H9 (cell line): ENCODE measurements at regions not wholly inside any gene's neighbourhood (a gene's known extent, or its start where the extent isn't known, plus 50 kb on each side); places are given as distances from the start of the nearest gene placed in this dataset.

Source experiments
- DNase-seq: peaks from one replicate; pipeline ENCODE4 v3.0.0-alpha.2; 2017
- H2AFZ ChIP-seq: one replicate; pipeline ENCODE4 v1.6.1; 2013; ENCODE audit warnings: mild to moderate bottlenecking, low read length, control low read depth, moderate library complexity
- H2AK5ac ChIP-seq: 2 replicates; pipeline ENCODE4 v1.6.1; 2013; ENCODE audit warnings: low read length, control low read depth, mixed read lengths; ENCODE audit not compliant: insufficient read length
- H2BK120ac ChIP-seq: one replicate; pipeline ENCODE4 v1.6.1; 2013; ENCODE audit warnings: low read depth, mild to moderate bottlenecking, low read length, control low read depth, inconsistent platforms; ENCODE audit not compliant: poor library complexity, severe bottlenecking
- H2BK12ac ChIP-seq: 2 replicates; pipeline ENCODE4 v1.6.1; 2013; ENCODE audit warnings: low read length, control low read depth, mixed read lengths, low read depth; ENCODE audit not compliant: insufficient read length
- H2BK15ac ChIP-seq: 2 replicates; pipeline ENCODE4 v1.6.1; 2013; ENCODE audit warnings: low read depth, low read length, control low read depth
- H2BK20ac ChIP-seq: one replicate; pipeline ENCODE4 v1.6.1; 2013; ENCODE audit warnings: low read depth, mild to moderate bottlenecking, low read length, control low read depth, inconsistent platforms; ENCODE audit not compliant: poor library complexity, severe bottlenecking
- H2BK5ac ChIP-seq: 2 replicates; pipeline ENCODE4 v1.6.1; 2013; ENCODE audit warnings: low read length, control low read depth, mixed read lengths; ENCODE audit not compliant: insufficient read length
- H3K14ac ChIP-seq: 2 replicates; pipeline ENCODE4 v1.6.1; 2013; ENCODE audit warnings: low read length, control low read depth; ENCODE audit not compliant: insufficient read depth
- H3K18ac ChIP-seq: 2 replicates; pipeline ENCODE4 v1.6.1; 2013; ENCODE audit warnings: low read depth, mild to moderate bottlenecking, mixed read lengths, low read length, control low read depth; ENCODE audit not compliant: insufficient read length
- H3K23ac ChIP-seq: 2 replicates; pipeline ENCODE4 v1.6.1; 2013; ENCODE audit warnings: low read length, control low read depth, mixed read lengths, low read depth; ENCODE audit not compliant: insufficient read length
- H3K23me2 ChIP-seq: 2 replicates; pipeline ENCODE4 v1.6.1; 2013; ENCODE audit warnings: low read depth, mild to moderate bottlenecking, mixed read lengths, low read length, control low read depth; ENCODE audit not compliant: insufficient read length, poor library complexity, severe bottlenecking
- H3K27ac ChIP-seq: 2 replicates; pipeline ENCODE4 v1.5.1; 2013; ENCODE audit warnings: low read length, control low read depth, mixed read lengths, low read depth; ENCODE audit not compliant: insufficient read length
- H3K27me3 ChIP-seq: 2 replicates; pipeline ENCODE4 v1.6.1; 2013; ENCODE audit warnings: low read length, control low read depth, inconsistent platforms; ENCODE audit not compliant: insufficient read depth
- H3K4ac ChIP-seq: 2 replicates; pipeline ENCODE4 v1.6.1; 2013; ENCODE audit warnings: low read depth, mild to moderate bottlenecking, control low read depth, inconsistent platforms, low read length, moderate library complexity
- H3K4me1 ChIP-seq: 2 replicates; pipeline ENCODE4 v1.6.1; 2013; ENCODE audit warnings: low read length, control low read depth, inconsistent platforms; ENCODE audit not compliant: insufficient read depth
- H3K4me2 ChIP-seq: 2 replicates; pipeline ENCODE4 v1.6.1; 2013; ENCODE audit warnings: low read length, control low read depth, mixed read lengths; ENCODE audit not compliant: insufficient read length, insufficient read depth
- H3K56ac ChIP-seq: 2 replicates; pipeline ENCODE4 v1.6.1; 2013; ENCODE audit warnings: low read depth, mild to moderate bottlenecking, mixed read lengths, low read length, control low read depth; ENCODE audit not compliant: insufficient read length
- H3K79me1 ChIP-seq: 2 replicates; pipeline ENCODE4 v1.6.1; 2013; ENCODE audit warnings: low read depth, mild to moderate bottlenecking, moderate library complexity, low read length, control low read depth, inconsistent platforms; ENCODE audit not compliant: insufficient read depth, poor library complexity, severe bottlenecking
- H3K79me2 ChIP-seq: 2 replicates; pipeline ENCODE4 v1.6.1; 2013; ENCODE audit warnings: low read length, control low read depth, inconsistent platforms; ENCODE audit not compliant: insufficient read depth
- H3K9ac ChIP-seq: 2 replicates; pipeline ENCODE4 v1.6.1; 2013; ENCODE audit warnings: low read length, control low read depth, mixed read lengths; ENCODE audit not compliant: insufficient read length; ENCODE audit errors: extremely low read depth
- H3K9me3 ChIP-seq: one replicate; pipeline ENCODE4 v1.6.1; 2013; ENCODE audit warnings: low read depth, low read length, inconsistent platforms; ENCODE audit not compliant: control insufficient read depth
- H3T11ph ChIP-seq: one replicate; pipeline ENCODE4 v1.6.1; 2013; ENCODE audit warnings: mild to moderate bottlenecking, low read length, control low read depth, inconsistent platforms
- H4K20me1 ChIP-seq: one replicate; pipeline ENCODE4 v1.6.1; 2013; ENCODE audit not compliant: control insufficient read depth, insufficient read length, insufficient read depth
- H4K5ac ChIP-seq: 2 replicates; pipeline ENCODE4 v1.6.1; 2013; ENCODE audit warnings: low read depth, mild to moderate bottlenecking, mixed read lengths, low read length, control low read depth; ENCODE audit not compliant: insufficient read length
- H4K8ac ChIP-seq: replicated peaks from 2 replicates; pipeline ENCODE4 v1.6.1; 2013; ENCODE audit warnings: low read length, control low read depth, mixed read lengths, low read depth; ENCODE audit not compliant: insufficient read length
- H4K91ac ChIP-seq: 2 replicates; pipeline ENCODE4 v1.6.1; 2013; ENCODE audit warnings: low read depth, mild to moderate bottlenecking, moderate library complexity, mixed read lengths, low read length, control low read depth; ENCODE audit not compliant: insufficient read length
- H3K27ac Mint-ChIP-seq, 3 experiments: 2 replicates in 2 of 3; 3 replicates in 1 of 3; pipeline ENCODE4 v1.8.0; 2020 to 2021; ENCODE audit warnings: mixed read lengths in 3 of 3, mild to moderate bottlenecking in 1 of 3, moderate library complexity in 1 of 3
- H3K27me3 Mint-ChIP-seq: 2 replicates; pipeline ENCODE4 v1.8.0; 2021; ENCODE audit warnings: low read depth, mild to moderate bottlenecking, moderate library complexity, mixed read lengths
- H3K36me3 Mint-ChIP-seq, 3 experiments: 2 replicates in 2 of 3; 3 replicates in 1 of 3; pipeline ENCODE4 v1.8.0; 2020 to 2021; ENCODE audit warnings: low read depth in 3 of 3, mixed read lengths in 3 of 3; ENCODE audit not compliant: insufficient read depth in 1 of 3
- H3K4me1 Mint-ChIP-seq, 2 experiments: 2 replicates each; pipeline ENCODE4 v1.8.0; 2020; ENCODE audit warnings: mixed read lengths in 2 of 2
- H3K4me3 Mint-ChIP-seq, 2 experiments: 2 replicates in 1 of 2; 3 replicates in 1 of 2; pipeline ENCODE4 v1.8.0; 2020 to 2021; ENCODE audit warnings: mild to moderate bottlenecking in 2 of 2, mixed read lengths in 2 of 2, moderate library complexity in 1 of 2
- H3K9me3 Mint-ChIP-seq, 2 experiments: 2 replicates in 1 of 2; 3 replicates in 1 of 2; pipeline ENCODE4 v1.8.0; 2020; ENCODE audit warnings: mild to moderate bottlenecking in 2 of 2, mixed read lengths in 2 of 2, moderate library complexity in 1 of 2
- WGBS: extraction: QIAGEN DNeasy Blood & Tissue Kit; methylation state at CpG from one replicate; pipeline ENCODE4 v1.1.7; 2013; ENCODE audit warnings: missing lambda C conversion rate, low lambda C conversion rate, mixed read lengths; ENCODE audit not compliant: insufficient read length; ENCODE audit errors: extremely low coverage; 5-methylcytosine and 5-hydroxymethylcytosine counted together
- TF ChIP-seq, protein P1 (sequence below): fragments of 200-600 bp; sonication (generic); conservative IDR thresholded peaks from 3 replicates; pipeline ENCODE4 v1.8.0; 2021; ENCODE audit warnings: antibody characterized with exemption, mild to moderate bottlenecking

DNA sequence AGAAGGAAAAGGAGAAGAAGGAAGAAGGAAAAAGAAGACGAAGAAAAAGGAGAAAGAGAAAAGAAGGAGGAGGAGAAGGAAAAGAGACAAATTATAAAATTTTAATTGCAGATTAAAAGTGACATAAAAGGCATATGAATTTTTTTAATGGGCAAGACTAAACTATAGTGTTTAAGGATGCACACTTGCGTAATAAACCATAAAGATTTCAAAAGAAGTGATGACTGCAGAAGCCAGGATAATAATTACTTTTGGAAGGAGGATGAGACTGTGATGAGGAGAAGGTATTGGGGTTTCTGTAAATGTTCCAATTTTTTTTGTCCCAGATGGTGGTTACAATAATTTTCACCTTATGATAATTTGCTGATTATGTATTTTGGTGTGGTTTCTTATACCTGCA lies 243.1 kb upstream of the PKN2 start:
- H3T11ph ChIP-seq = no peak overlapping the region
- Mint-ChIP-seq H3K4me3 (no peak overlapping the region), H3K4me1 (no peaks in the 10 kb centered on the region), H3K27me3 (no peaks in the 10 kb centered on the region), H3K36me3 (peaks cover 0 to 11% (median 2%) of the 10 kb centered on the region in 3 experiments; a peak in 3 of 7 replicates), H3K27ac (no peak overlapping the region), H3K9me3 (peaks cover 8 to 16% of the 10 kb centered on the region in 2 experiments)
- H3K4me2 ChIP-seq = no peak overlapping the region
- no peaks in the 10 kb centered on the region for H3K23me2 ChIP-seq
- TF ChIP-seq, protein P1, sequence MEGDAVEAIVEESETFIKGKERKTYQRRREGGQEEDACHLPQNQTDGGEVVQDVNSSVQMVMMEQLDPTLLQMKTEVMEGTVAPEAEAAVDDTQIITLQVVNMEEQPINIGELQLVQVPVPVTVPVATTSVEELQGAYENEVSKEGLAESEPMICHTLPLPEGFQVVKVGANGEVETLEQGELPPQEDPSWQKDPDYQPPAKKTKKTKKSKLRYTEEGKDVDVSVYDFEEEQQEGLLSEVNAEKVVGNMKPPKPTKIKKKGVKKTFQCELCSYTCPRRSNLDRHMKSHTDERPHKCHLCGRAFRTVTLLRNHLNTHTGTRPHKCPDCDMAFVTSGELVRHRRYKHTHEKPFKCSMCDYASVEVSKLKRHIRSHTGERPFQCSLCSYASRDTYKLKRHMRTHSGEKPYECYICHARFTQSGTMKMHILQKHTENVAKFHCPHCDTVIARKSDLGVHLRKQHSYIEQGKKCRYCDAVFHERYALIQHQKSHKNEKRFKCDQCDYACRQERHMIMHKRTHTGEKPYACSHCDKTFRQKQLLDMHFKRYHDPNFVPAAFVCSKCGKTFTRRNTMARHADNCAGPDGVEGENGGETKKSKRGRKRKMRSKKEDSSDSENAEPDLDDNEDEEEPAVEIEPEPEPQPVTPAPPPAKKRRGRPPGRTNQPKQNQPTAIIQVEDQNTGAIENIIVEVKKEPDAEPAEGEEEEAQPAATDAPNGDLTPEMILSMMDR = no peak
- H2BK20ac ChIP-seq = no peak overlapping the region
- H3K9me3 ChIP-seq = no peaks in the 10 kb centered on the region
- H2BK120ac ChIP-seq = no peak overlapping the region
- no peak overlapping the region for H4K8ac ChIP-seq
- no peaks in the 10 kb centered on the region for H3K27me3 ChIP-seq
- H3K23ac ChIP-seq = no peak overlapping the region
- H3K79me2 ChIP-seq = no peaks in the 10 kb centered on the region
- no peak overlapping the region for H3K4ac ChIP-seq
- no peak overlapping the region for H3K27ac ChIP-seq
- no peak overlapping the region for H2AFZ ChIP-seq
- H2BK15ac ChIP-seq = no peak overlapping the region
- H4K91ac ChIP-seq = no peak overlapping the region
- H3K9ac ChIP-seq = no peak overlapping the region
- no peak overlapping the region for H3K14ac ChIP-seq
- H2AK5ac ChIP-seq = no peak overlapping the region
- no CpG with 5 or more reads among the region's 2 CpGs for WGBS
- no peaks in the 10 kb centered on the region for H3K79me1 ChIP-seq
- no peak overlapping the region for H2BK5ac ChIP-seq
- H3K4me1 ChIP-seq = no peaks in the 10 kb centered on the region
- no peak for DNase-seq
- no peak overlapping the region for H3K18ac ChIP-seq
- H2BK12ac ChIP-seq = no peak overlapping the region
- no peak overlapping the region for H4K5ac ChIP-seq
- H3K56ac ChIP-seq = no peak overlapping the region
- H4K20me1 ChIP-seq = no peaks in the 10 kb centered on the region
